ENCODE measurements at regions not wholly inside any gene's neighbourhood (a gene's known extent, or its start where the extent isn't known, plus 50 kb on each side); places are given as distances from the start of the nearest gene placed in this dataset.
A peak's percentile ranks its signal among the peaks of the same experiment; 100 is the strongest.

GRCh38 chr7:145915679-145916078 lies 200.9 kb upstream of the CNTNAP2 start:
- Histone ChIP-seq H3K4me1 (no peaks in the 10 kb centered on the region), H3K9me3 (no peaks in the 10 kb centered on the region), H3K36me3 (no peaks in the 10 kb centered on the region), H3K4me3 (no peak overlapping the region), H3K27ac (no peak overlapping the region), H3K27me3 (no peaks in the 10 kb centered on the region)
- DNase-seq (no peak), ATAC-seq (peak; percentile 41 to 73 (median 57))
- TF ChIP-seq CTCF (IDR thresholded peaks at IDR 0.05) (no peak), POLR2A (IDR thresholded peaks at IDR 0.05) (no peak)
- WGBS (ENCODE audit: insufficient coverage, low coverage, low lambda C conversion rate, missing lambda C conversion rate): 39% methylated on average over 2 of the region's 2 CpGs
- intact Hi-C loops (cut with DNase I): no loop called here

GRCh38 chr7:145909991-145910513 lies 206.5 kb upstream of the CNTNAP2 start:
- ATAC-seq (no peak), DNase-seq (no peak)
- Histone ChIP-seq H3K27ac (no peak overlapping the region), H3K4me3 (no peak overlapping the region), H3K9me3 (no peaks in the 10 kb centered on the region), H3K27me3 (no peaks in the 10 kb centered on the region), H3K4me1 (no peaks in the 10 kb centered on the region), H3K36me3 (no peaks in the 10 kb centered on the region)
- WGBS (ENCODE audit: insufficient coverage, low coverage, low lambda C conversion rate, missing lambda C conversion rate): 27% methylated on average over 3 of the region's 3 CpGs
- intact Hi-C loops (cut with DNase I): no loop called here
- TF ChIP-seq CTCF (IDR thresholded peaks at IDR 0.05) (no peak), POLR2A (IDR thresholded peaks at IDR 0.05) (no peak)

GRCh38 chr7:145903658-145904057 lies 212.9 kb upstream of the CNTNAP2 start:
- H3K27me3 ChIP-seq: no peaks in the 10 kb centered on the region
- no peaks in the 10 kb centered on the region for H3K36me3 ChIP-seq
- no peak overlapping the region for H3K4me3 ChIP-seq
- H3K4me1 ChIP-seq: no peaks in the 10 kb centered on the region
- H3K9me3 ChIP-seq: no peaks in the 10 kb centered on the region
- ATAC-seq: no peak
- TF ChIP-seq POLR2A (IDR thresholded peaks at IDR 0.05): no peak
- no peak for TF ChIP-seq CTCF (IDR thresholded peaks at IDR 0.05)
- DNase-seq: no peak
- H3K27ac ChIP-seq: no peak overlapping the region
- intact Hi-C loops (cut with DNase I): no loop called here

GRCh38 chr7:145902123-145902522 lies 214.5 kb upstream of the CNTNAP2 start:
- TF ChIP-seq POLR2A (IDR thresholded peaks at IDR 0.05) (no peak), CTCF (IDR thresholded peaks at IDR 0.05) (no peak)
- ATAC-seq (no peak), DNase-seq (no peak)
- intact Hi-C loops (cut with DNase I): no loop called here
- Histone ChIP-seq H3K27ac (no peak overlapping the region), H3K9me3 (no peaks in the 10 kb centered on the region), H3K27me3 (no peaks in the 10 kb centered on the region), H3K4me3 (no peak overlapping the region), H3K4me1 (no peaks in the 10 kb centered on the region), H3K36me3 (no peaks in the 10 kb centered on the region)
- 56% methylated on average over 3 of the region's 3 CpGs for WGBS (ENCODE audit: insufficient coverage, low coverage, low lambda C conversion rate, missing lambda C conversion rate)

- ATAC-seq (no peak), DNase-seq (no peak)
- WGBS (ENCODE audit: insufficient coverage, low coverage, low lambda C conversion rate, missing lambda C conversion rate): 68% methylated on average over 2 of the region's 2 CpGs
- H3K27me3 ChIP-seq: no peaks in the 10 kb centered on the region
- no peaks in the 10 kb centered on the region for H3K9me3 ChIP-seq
- no peaks in the 10 kb centered on the region for H3K4me1 ChIP-seq
- H3K27ac ChIP-seq: no peak overlapping the region
- H3K4me3 ChIP-seq: no peak overlapping the region
- no peak for TF ChIP-seq CTCF (IDR thresholded peaks at IDR 0.05)
- TF ChIP-seq POLR2A (IDR thresholded peaks at IDR 0.05): no peak
- intact Hi-C loops (cut with DNase I): no loop called here
- H3K36me3 ChIP-seq: no peaks in the 10 kb centered on the region
These were observed 216.7 kb upstream of the CNTNAP2 start for GRCh38 chr7:145899938-145900337.

All from right lobe of liver (tissue), 6 donors.